SIG-M5 treated with dmso at 0.1 percent for 504 hours (cell line): ENCODE measurements at regions not wholly inside any gene's neighbourhood (a gene's known extent, or its start where the extent isn't known, plus 50 kb on each side); places are given as distances from the start of the nearest gene placed in this dataset.
"Not testable (repeated sequence)": the region's sequence is repeated elsewhere in the genome, so short reads cannot be mapped to it uniquely, and the experiment has no call there.

ENCODE experiments used
- DNase-seq: peaks from one replicate; lab custom pipeline; 2025; ENCODE audit not compliant: unreplicated experiment; lab: John Stamatoyannopoulos, UW

GRCh38 chr17:27944546-27945332 lies 51.6 kb upstream of the LYRM9 start:
- no peak for DNase-seq

GRCh38 chr17:27945333-27945616 lies 52.1 kb upstream of the LYRM9 start:
- no peak for DNase-seq

- no peak for DNase-seq
Measured at GRCh38 chr17:27945953-27946352, 52.8 kb upstream of the LYRM9 start.

- peak; percentile 6 for DNase-seq
Measured at GRCh38 chr17:27946513-27946912, 53.3 kb upstream of the LYRM9 start.

GRCh38 chr17:27947005-27947406 lies 53.8 kb upstream of the LYRM9 start:
- no peak for DNase-seq

- DNase-seq: no peak
Measured at GRCh38 chr17:27949304-27949703, 56.1 kb upstream of the LYRM9 start.

GRCh38 chr17:27950225-27950624 lies 57.1 kb upstream of the LYRM9 start:
- DNase-seq: not testable (repeated sequence)

GRCh38 chr17:27950995-27951394 lies 57.8 kb upstream of the LYRM9 start:
- DNase-seq: no peak

- no peak for DNase-seq
Measured at GRCh38 chr17:27951872-27952271, 58.7 kb upstream of the LYRM9 start.

GRCh38 chr17:27952366-27952765 lies 59.2 kb upstream of the LYRM9 start:
- DNase-seq: no peak

GRCh38 chr17:27954548-27955495 lies 61.7 kb upstream of the LYRM9 start:
- no peak for DNase-seq

- DNase-seq: no peak
Measured at GRCh38 chr17:27956601-27957445, 63.7 kb upstream of the LYRM9 start.

GRCh38 chr17:27957446-27957793 lies 64.3 kb upstream of the LYRM9 start:
- DNase-seq: not testable (repeated sequence)

GRCh38 chr17:27958708-27959381 lies 65.7 kb upstream of the LYRM9 start:
- no peak for DNase-seq

GRCh38 chr17:27959382-27959709 lies 66.2 kb upstream of the LYRM9 start:
- no peak for DNase-seq

- no peak for DNase-seq
Measured at GRCh38 chr17:27960183-27960849, 67.2 kb upstream of the LYRM9 start.

- DNase-seq: not testable (repeated sequence)
Measured at GRCh38 chr17:27962581-27962980, 69.4 kb upstream of the LYRM9 start.

GRCh38 chr17:27965224-27965623 lies 72.1 kb upstream of the LYRM9 start:
- no peak for DNase-seq

GRCh38 chr17:27968206-27968732 lies 74.2 kb upstream of the NLK start:
- DNase-seq: no peak

- no peak for DNase-seq
Measured at GRCh38 chr17:27970587-27970986, 71.9 kb upstream of the NLK start.
